GM21529 (cell line): ENCODE measurements at regions not wholly inside any gene's neighbourhood (a gene's known extent, or its start where the extent isn't known, plus 50 kb on each side); places are given as distances from the start of the nearest gene placed in this dataset.

ENCODE experiments used
- ATAC-seq: cut with Tn5 transposase; IDR thresholded peaks from one replicate; pipeline ENCODE4 v1.9.1; 2021; ENCODE audit not compliant: unreplicated experiment

- ATAC-seq = no peak
Measured at GRCh38 chr16:87057211-87057881, 259.8 kb downstream of the C16orf95 start.

GRCh38 chr16:87057951-87058560 is 259.1 kb downstream of the C16orf95 start:
- no peak for ATAC-seq

GRCh38 chr16:87058728-87059250 is 258.4 kb downstream of the C16orf95 start:
- no peak for ATAC-seq

GRCh38 chr16:87060034-87060986 is 256.9 kb downstream of the C16orf95 start:
- no peak for ATAC-seq

DNA sequence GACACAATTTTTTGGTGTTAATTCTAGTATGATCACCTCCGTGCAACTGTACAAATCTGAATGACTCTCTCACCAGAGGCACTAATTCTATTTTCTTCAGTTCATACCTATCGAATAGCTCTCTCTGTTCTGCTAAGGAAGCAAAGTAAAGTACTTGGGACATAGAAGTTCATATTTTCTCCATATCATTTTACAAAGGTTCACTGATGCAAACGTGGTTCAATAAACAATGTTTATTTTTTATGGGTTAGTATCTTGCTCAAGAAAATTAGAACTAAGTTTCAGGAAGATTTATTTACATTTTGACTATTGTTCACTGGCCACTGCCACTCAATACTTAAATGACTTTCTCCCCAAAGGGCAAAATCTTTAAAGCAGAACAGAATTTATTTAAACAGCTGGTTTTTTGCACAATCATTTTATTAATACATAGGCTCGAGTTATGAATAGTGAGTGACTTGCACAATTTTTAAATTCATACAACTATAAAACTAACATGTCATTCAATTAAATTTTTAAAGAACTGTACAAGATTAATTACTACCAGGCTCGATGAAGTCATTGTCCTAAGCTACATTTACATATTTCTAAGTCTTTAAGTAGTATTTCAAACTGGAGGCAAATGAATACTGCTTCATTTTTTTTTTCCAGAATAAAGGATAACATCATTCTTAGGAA is 255.8 kb downstream of the C16orf95 start:
- ATAC-seq = no peak

- no peak for ATAC-seq
Measured at GRCh38 chr16:87062569-87063442, 254.4 kb downstream of the C16orf95 start.

DNA sequence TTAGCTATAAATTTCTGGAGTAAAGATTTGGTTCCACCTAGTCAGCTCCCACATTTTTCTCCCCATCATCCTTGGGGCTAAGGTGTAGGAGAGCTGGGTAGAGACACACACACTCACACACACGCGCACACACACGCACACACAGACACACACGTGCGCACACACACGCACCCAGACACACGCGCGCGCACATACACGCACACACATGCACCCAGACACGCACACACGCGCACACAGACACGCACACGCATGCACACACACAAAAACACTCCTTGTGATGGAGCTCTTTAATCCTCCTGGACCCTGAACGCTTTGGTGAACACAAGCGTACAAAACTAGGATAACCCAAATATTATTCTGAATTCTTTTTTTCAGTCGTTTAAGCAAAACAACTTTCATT is 253.6 kb downstream of the C16orf95 start:
- no peak for ATAC-seq

DNA sequence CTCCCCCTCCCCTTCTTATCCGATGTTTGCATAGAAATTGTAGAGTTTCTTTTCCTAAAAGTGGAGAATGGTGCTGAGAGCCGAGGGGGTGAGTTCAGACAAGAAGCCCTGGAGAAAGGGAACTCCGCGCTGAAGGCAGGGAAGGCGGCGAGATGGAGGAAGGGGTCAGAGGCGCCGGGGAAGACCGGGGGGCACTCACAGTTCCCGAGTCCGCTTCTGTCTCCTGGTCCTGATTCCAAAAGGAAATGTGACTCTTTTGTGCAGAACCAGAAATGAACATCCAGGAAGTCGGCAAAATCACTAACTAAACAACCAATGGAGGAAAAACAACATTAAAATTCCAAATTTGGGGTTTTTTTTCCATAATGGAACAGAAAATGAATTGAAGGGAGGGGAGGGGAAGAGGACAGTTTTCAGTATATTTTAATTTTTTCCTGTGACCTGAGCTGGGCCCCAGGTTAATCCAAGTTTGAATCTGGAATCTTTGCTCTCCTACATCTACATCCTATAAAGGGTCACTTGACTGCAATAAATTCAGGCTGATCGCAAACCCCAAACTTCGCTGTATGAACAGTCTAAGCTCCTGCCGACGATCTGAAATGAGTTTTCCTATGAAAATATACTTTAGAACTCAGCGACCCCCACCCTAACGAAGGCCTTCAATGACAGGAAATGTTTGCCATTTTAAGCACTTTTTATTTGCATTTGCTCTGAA is 252.3 kb downstream of the C16orf95 start:
- no peak for ATAC-seq

GRCh38 chr16:87065446-87066132 is 251.6 kb downstream of the C16orf95 start:
- ATAC-seq = no peak

GRCh38 chr16:87066133-87067002 is 250.8 kb downstream of the C16orf95 start:
- ATAC-seq = no peak

DNA sequence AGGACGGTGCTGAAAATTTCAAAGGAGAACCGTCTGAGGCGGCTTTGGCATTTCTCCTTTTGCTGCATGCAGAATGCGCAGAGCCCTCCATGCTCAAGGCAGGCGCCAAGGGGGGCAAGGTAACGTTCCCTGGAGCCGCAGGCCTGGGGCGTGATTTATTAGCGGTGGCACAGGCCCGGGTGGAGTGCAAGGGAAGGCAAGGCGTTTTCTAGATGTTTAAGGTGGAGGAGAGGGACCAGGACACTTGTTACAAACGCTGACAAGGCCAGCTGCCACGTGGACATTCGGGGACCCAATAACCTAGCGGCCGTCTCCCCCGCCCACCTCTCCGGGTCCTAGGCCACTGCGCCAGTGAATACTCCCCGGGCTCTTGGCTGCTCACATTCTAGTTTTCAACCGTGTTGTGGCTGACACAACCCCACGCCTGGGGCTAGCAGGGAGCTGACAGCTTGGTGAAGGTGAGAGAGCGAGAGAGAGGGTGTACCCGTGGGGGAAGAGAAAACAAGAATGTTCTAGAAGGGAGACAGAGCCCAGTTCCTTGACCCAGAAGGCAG is 250.1 kb downstream of the C16orf95 start:
- ATAC-seq = no peak

DNA sequence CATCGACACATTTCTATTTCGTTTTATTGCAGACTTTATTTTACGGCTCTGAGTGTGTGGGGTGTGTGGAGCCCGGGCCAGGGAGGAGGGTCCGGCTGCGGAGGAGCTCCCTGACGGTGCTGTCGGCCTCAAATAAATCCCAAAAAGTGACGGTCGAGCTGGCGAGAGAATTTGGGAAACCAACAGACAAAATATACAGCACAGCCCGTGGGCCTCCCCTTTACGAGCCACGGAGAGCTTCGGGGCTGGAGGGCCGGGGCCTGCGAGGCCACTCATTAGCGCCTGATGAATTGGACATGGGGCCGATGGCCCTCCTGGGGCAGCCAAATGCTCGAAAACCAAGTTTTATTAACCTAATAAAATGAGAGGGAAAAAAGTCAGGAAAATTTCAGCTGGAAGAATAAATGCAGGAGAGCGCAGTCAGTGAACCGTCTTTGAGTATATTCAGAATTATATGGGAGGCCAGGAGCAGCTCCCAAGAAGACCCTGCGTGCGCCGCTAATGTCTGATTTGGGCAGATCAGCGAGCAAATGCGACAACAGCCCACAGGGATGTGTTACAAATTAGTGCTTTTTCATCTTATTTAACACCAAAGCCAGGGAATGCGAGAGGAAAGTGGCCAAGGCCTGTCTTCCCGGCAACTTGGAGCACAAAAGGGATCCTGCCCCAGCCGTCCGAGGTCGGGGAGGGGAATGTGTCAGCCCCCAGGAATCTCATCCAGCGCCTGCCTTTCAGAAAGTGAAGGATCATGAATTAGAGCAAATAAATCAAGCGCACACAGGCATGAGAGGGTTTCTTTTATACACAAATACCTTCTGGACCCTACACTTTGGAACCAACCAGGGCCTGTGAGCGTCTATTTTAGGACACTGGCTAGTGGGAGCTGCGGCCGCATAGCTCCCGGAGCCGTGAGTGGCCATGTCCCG is 249.1 kb downstream of the C16orf95 start:
- no peak for ATAC-seq

DNA sequence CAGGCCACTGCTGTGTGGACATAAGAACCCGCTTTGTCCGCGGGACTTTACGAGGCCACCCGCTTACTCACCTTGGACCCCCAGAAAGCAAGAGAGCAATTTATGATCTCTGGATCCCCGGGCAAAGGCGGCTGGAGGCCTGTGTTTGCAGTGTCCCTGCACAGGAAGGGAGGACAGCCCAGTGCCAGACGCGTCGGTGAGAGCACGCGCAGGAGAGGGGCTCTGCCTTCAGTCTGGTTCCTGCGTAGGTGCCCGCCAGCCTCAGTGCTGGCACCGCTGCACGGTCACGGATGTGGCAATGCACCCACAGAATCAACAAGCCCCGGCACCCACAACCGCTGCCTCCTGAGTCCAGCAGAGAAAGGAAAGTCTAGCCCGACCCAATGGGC is 248.4 kb downstream of the C16orf95 start:
- ATAC-seq = no peak

GRCh38 chr16:87070657-87071056 is 246.5 kb downstream of the C16orf95 start:
- no peak for ATAC-seq

GRCh38 chr16:87072101-87072500 is 245.1 kb downstream of the C16orf95 start:
- no peak for ATAC-seq

DNA sequence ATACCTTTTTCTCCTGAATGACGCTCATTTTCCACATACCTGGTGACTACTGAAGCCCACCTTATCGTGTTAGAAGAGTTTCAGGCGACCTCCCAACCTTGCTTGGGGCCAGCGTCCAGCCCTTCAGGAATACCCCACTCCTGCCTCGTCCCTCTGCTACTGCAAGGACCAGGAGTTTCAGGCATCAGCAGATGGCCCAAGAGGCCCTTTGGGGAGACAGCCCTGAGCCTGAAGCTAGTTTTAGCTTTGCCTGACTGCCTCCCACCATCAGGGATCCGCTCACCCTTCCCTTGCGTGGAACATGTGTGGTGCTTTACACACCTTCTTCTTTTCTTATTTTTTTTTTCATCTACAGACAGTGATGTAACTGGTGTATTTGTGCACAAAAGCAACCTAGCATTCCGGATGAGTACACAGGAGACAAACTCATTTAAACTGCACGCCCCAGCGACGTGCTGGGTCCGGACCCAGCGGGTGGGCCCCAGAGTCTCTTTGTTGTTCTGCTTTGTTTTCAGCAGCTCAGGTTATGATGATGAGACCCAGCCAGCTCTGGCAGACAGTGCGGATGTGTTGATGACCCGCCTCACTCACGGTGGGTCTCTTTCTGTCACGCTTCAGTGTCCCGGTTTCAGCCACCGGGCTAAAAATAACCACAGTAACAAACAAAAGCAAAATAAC is 242.4 kb downstream of the C16orf95 start:
- ATAC-seq = peak; percentile 77
